ENCODE measurements at regions not wholly inside any gene's neighbourhood (a gene's known extent, or its start where the extent isn't known, plus 50 kb on each side); places are given as distances from the start of the nearest gene placed in this dataset.

- no peak for TF ChIP-seq CTCF (IDR thresholded peaks at IDR 0.05)
- TF ChIP-seq EZH2phosphoT487 (IDR thresholded peaks at IDR 0.05): no peak
- TF ChIP-seq EZH2 (IDR thresholded peaks at IDR 0.05): no peak
Observed at GRCh38 chr1:232574077-232574476, 55.9 kb downstream of the SIPA1L2 start.
